ENCODE measurements at regions not wholly inside any gene's neighbourhood (a gene's known extent, or its start where the extent isn't known, plus 50 kb on each side); places are given as distances from the start of the nearest gene placed in this dataset.
A peak's percentile ranks its signal among the peaks of the same experiment; 100 is the strongest.

GRCh38 chrX:46400530-46401443 lies 144.4 kb downstream of the ZNF674 start:
- no peak for ATAC-seq (ENCODE audit: low read depth)
- no peak for DNase-seq (ENCODE audit: low spot score)
- no peak for TF ChIP-seq CTCF (IDR thresholded peaks at IDR 0.05; ENCODE audit: poor library complexity, severe bottlenecking)

GRCh38 chrX:46398874-46399273 lies 146.3 kb downstream of the ZNF674 start:
- Histone ChIP-seq H3K4me1 (ENCODE audit: insufficient read depth, poor library complexity, severe bottlenecking) (no peaks in the 10 kb centered on the region), H3K4me3 (ENCODE audit: severe bottlenecking) (no peak overlapping the region), H3K27ac (ENCODE audit: poor library complexity, severe bottlenecking) (no peak overlapping the region), H3K27me3 (ENCODE audit: insufficient read depth, poor library complexity, severe bottlenecking) (no peaks in the 10 kb centered on the region), H3K36me3 (ENCODE audit: low read depth) (no peaks in the 10 kb centered on the region), H3K9me3 (ENCODE audit: severe bottlenecking) (no peaks in the 10 kb centered on the region)
- ATAC-seq (ENCODE audit: low read depth) (no peak), DNase-seq (ENCODE audit: low spot score) (no peak)
- no peak for TF ChIP-seq CTCF (IDR thresholded peaks at IDR 0.05; ENCODE audit: poor library complexity, severe bottlenecking)

More at GRCh38 chrX:46400530-46401443, 144.4 kb downstream of the ZNF674 start:
- no peaks in the 10 kb centered on the region for H3K9me3 ChIP-seq (ENCODE audit: severe bottlenecking)
- no peak overlapping the region for H3K27ac ChIP-seq (ENCODE audit: poor library complexity, severe bottlenecking)
- H3K27me3 ChIP-seq (ENCODE audit: insufficient read depth, poor library complexity, severe bottlenecking) = no peaks in the 10 kb centered on the region
- H3K36me3 ChIP-seq (ENCODE audit: low read depth) = no peaks in the 10 kb centered on the region
- H3K4me1 ChIP-seq (ENCODE audit: insufficient read depth, poor library complexity, severe bottlenecking) = no peaks in the 10 kb centered on the region
- no peak overlapping the region for H3K4me3 ChIP-seq (ENCODE audit: severe bottlenecking)

GRCh38 chrX:46398126-46398525 lies 147.1 kb downstream of the ZNF674 start:
- no peaks in the 10 kb centered on the region for H3K36me3 ChIP-seq (ENCODE audit: low read depth)
- no peak for ATAC-seq (ENCODE audit: low read depth)
- H3K27ac ChIP-seq (ENCODE audit: poor library complexity, severe bottlenecking) = no peak overlapping the region
- no peaks in the 10 kb centered on the region for H3K9me3 ChIP-seq (ENCODE audit: severe bottlenecking)
- TF ChIP-seq CTCF (IDR thresholded peaks at IDR 0.05; ENCODE audit: poor library complexity, severe bottlenecking) = no peak
- no peak overlapping the region for H3K4me3 ChIP-seq (ENCODE audit: severe bottlenecking)
- DNase-seq (ENCODE audit: low spot score) = no peak
- H3K4me1 ChIP-seq (ENCODE audit: insufficient read depth, poor library complexity, severe bottlenecking) = no peaks in the 10 kb centered on the region
- no peaks in the 10 kb centered on the region for H3K27me3 ChIP-seq (ENCODE audit: insufficient read depth, poor library complexity, severe bottlenecking)

- ATAC-seq (ENCODE audit: low read depth) (no peak), DNase-seq (ENCODE audit: low spot score) (no peak)
Observed at GRCh38 chrX:46386511-46386910, 158.7 kb downstream of the ZNF674 start.

More at GRCh38 chrX:46386511-46386910, 158.7 kb downstream of the ZNF674 start:
- H3K36me3 ChIP-seq (ENCODE audit: low read depth) = no peaks in the 10 kb centered on the region
- no peak overlapping the region for H3K4me3 ChIP-seq (ENCODE audit: severe bottlenecking)
- peak; percentile 23 for TF ChIP-seq CTCF (IDR thresholded peaks at IDR 0.05; ENCODE audit: poor library complexity, severe bottlenecking)
- no peaks in the 10 kb centered on the region for H3K27me3 ChIP-seq (ENCODE audit: insufficient read depth, poor library complexity, severe bottlenecking)
- no peak overlapping the region for H3K27ac ChIP-seq (ENCODE audit: poor library complexity, severe bottlenecking)
- no peaks in the 10 kb centered on the region for H3K9me3 ChIP-seq (ENCODE audit: severe bottlenecking)
- H3K4me1 ChIP-seq (ENCODE audit: insufficient read depth, poor library complexity, severe bottlenecking) = no peaks in the 10 kb centered on the region

Measured in RWPE2 (cell line).